Caco-2 (cell line): ENCODE measurements at regions not wholly inside any gene's neighbourhood (a gene's known extent, or its start where the extent isn't known, plus 50 kb on each side); places are given as distances from the start of the nearest gene placed in this dataset.

ENCODE experiments used
- BruUV-seq: library from RNA; stranded (reverse); fragments of 400-500 nt; replicated peaks from 2 replicates; lab custom pipeline; 2021; lab: Mats Ljungman, UMichigan
- CTCF ChIA-PET: fragments of 300-600 bp; sonication (Branson Sonifier 250); formaldehyde crosslinking; loops from one replicate; lab custom pipeline; 2022; ENCODE audit warnings: antibody characterized with exemption; lab: Charles Lee
- POLR2A ChIA-PET: fragments of 300-600 bp; sonication (Branson Sonifier 250); formaldehyde crosslinking; loops from one replicate; lab custom pipeline; 2022; ENCODE audit warnings: antibody characterized with exemption; lab: Charles Lee
- DNase-seq, 2 experiments: peaks; one replicate each; pipeline versions ENCODE4 v3.0.0 to v3.0.0-alpha.2; 2020 to 2022
- H3K27me3 ChIP-seq: replicated peaks from 2 replicates; pipeline ENCODE4 v1.6.0; 2011; ENCODE audit warnings: low read length; ENCODE audit not compliant: control insufficient read depth, insufficient read depth
- H3K36me3 ChIP-seq: 2 replicates; pipeline ENCODE4 v1.5.1; 2011; ENCODE audit warnings: low read length; ENCODE audit not compliant: control insufficient read depth, insufficient read depth
- H3K4me1 ChIP-seq: fragments of 250-450 bp; sonication (Bioruptor Pico); 2 replicates; pipeline ENCODE4 v1.5.1; 2020; ENCODE audit warnings: mild to moderate bottlenecking
- H3K4me3 ChIP-seq: 2 replicates; pipeline ENCODE4 v1.5.1; 2011; ENCODE audit warnings: low read depth, mild to moderate bottlenecking, control low read depth, low read length
- H3K9me3 ChIP-seq: fragments of 250-450 bp; sonication (Bioruptor Pico); 2 replicates; pipeline ENCODE4 v1.5.1; 2020; ENCODE audit warnings: mild to moderate bottlenecking, moderate library complexity
- H3K27ac Mint-ChIP-seq: one replicate; pipeline ENCODE4 v1.8.0; 2022; ENCODE audit warnings: mixed read lengths; ENCODE audit not compliant: unreplicated experiment
- H3K27me3 Mint-ChIP-seq: one replicate; pipeline ENCODE4 v1.8.0; 2022; ENCODE audit warnings: mixed read lengths; ENCODE audit not compliant: insufficient read depth, unreplicated experiment
- H3K36me3 Mint-ChIP-seq: one replicate; pipeline ENCODE4 v1.8.0; 2022; ENCODE audit warnings: mild to moderate bottlenecking, mixed read lengths; ENCODE audit not compliant: insufficient read depth, unreplicated experiment
- H3K4me1 Mint-ChIP-seq: one replicate; pipeline ENCODE4 v1.8.0; 2022; ENCODE audit warnings: low read depth, mixed read lengths; ENCODE audit not compliant: unreplicated experiment
- H3K4me3 Mint-ChIP-seq: one replicate; pipeline ENCODE4 v1.8.0; 2022; ENCODE audit warnings: mild to moderate bottlenecking, moderate library complexity, mixed read lengths; ENCODE audit not compliant: unreplicated experiment
- H3K9me3 Mint-ChIP-seq: one replicate; pipeline ENCODE4 v1.8.0; 2022; ENCODE audit warnings: mixed read lengths; ENCODE audit not compliant: unreplicated experiment
- intact Hi-C: fragments of 100-400 bp; cut with micrococcal nuclease; formaldehyde crosslinking; loops from one replicate; pipeline ENCODE4 v1.10.0; 2022; ENCODE audit not compliant: unreplicated experiment
- TF ChIP-seq, protein P1 (sequence below), 2 experiments: fragments of 200-600 bp in 1 of 2; IDR thresholded peaks; 1 replicate in 1 of 2; 2 replicates in 1 of 2; pipeline versions ENCODE4 v1.5.1 to v1.8.0; 2011 to 2022; ENCODE audit warnings: antibody characterized with exemption in 1 of 2, control low read depth in 1 of 2, inconsistent platforms in 1 of 2, low read depth in 1 of 2, low read length in 1 of 2, mild to moderate bottlenecking in 1 of 2, moderate library complexity in 1 of 2; ENCODE audit not compliant: insufficient read depth in 1 of 2, severe bottlenecking in 1 of 2, unreplicated experiment in 1 of 2

DNA sequence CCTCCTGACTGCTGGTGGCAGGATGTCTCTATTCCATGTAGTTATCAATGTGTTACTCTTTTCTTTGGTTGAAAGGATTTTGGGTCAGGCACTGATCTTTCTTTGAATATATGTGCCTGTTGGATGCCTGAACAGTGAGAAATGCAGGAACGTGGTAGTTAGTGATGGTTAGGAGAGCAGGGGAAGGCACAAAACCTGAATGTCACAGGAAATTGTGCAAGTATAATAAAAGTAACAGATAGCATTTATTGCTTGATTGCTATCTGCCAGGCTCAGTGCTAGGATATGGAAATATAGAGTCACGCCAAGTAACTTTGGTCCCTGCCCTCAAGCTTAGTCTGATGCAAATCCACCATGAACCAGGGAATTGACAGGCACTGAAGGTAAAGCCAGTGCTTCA is 219.8 kb upstream of the FAT1 start:
- H3K36me3 Mint-ChIP-seq, result no peaks in the 10 kb centered on the region
- H3K4me3 Mint-ChIP-seq, result no peak overlapping the region
- H3K9me3 ChIP-seq, result no peaks in the 10 kb centered on the region
- H3K36me3 ChIP-seq, result no peaks in the 10 kb centered on the region
- ChIA-PET POLR2A (no interaction called here), CTCF (no interaction called here)
- TF ChIP-seq, protein P1, sequence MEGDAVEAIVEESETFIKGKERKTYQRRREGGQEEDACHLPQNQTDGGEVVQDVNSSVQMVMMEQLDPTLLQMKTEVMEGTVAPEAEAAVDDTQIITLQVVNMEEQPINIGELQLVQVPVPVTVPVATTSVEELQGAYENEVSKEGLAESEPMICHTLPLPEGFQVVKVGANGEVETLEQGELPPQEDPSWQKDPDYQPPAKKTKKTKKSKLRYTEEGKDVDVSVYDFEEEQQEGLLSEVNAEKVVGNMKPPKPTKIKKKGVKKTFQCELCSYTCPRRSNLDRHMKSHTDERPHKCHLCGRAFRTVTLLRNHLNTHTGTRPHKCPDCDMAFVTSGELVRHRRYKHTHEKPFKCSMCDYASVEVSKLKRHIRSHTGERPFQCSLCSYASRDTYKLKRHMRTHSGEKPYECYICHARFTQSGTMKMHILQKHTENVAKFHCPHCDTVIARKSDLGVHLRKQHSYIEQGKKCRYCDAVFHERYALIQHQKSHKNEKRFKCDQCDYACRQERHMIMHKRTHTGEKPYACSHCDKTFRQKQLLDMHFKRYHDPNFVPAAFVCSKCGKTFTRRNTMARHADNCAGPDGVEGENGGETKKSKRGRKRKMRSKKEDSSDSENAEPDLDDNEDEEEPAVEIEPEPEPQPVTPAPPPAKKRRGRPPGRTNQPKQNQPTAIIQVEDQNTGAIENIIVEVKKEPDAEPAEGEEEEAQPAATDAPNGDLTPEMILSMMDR (IDR thresholded peaks at IDR 0.05; ENCODE audit: insufficient read depth in 1 of 2, low read depth in 1 of 2, low read length in 1 of 2, severe bottlenecking in 1 of 2, unreplicated experiment in 1 of 2), result no peak
- no peaks in the 10 kb centered on the region for H3K27me3 Mint-ChIP-seq
- H3K4me3 ChIP-seq, result no peak overlapping the region
- DNase-seq, result no peak
- no peaks in the 10 kb centered on the region for H3K27me3 ChIP-seq
- H3K9me3 Mint-ChIP-seq, result no peaks in the 10 kb centered on the region
- intact Hi-C loops, result no loop called here
- BruUV-seq, result no TSS peak
- H3K4me1 ChIP-seq, result no peaks in the 10 kb centered on the region
- no peak overlapping the region for H3K27ac Mint-ChIP-seq
- H3K4me1 Mint-ChIP-seq, result peaks cover 5% of the 10 kb centered on the region

DNA sequence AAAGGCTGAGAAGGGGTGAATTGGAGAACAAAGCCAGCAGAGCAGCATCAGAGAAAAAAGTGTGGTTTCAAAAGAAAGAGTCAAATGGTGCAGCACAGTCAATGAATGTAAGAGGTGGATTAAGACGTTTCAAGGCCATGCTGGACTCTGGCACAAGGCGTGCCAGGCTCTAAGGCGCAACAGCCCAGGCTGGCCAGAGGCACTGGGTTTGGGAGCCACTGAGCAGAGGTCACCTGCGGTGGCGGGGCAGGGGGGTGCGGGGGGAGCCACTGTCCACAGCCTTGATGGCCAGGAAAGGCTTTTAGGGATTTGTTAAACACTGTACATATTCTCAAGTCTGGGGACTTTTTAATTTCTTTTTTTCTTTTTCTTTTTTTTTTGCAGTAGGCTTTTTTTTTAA is 222.5 kb upstream of the FAT1 start:
- Histone ChIP-seq H3K4me1 (no peaks in the 10 kb centered on the region), H3K27me3 (no peaks in the 10 kb centered on the region), H3K4me3 (no peak overlapping the region), H3K36me3 (no peaks in the 10 kb centered on the region), H3K9me3 (no peaks in the 10 kb centered on the region)
- TF ChIP-seq, protein P1 (IDR thresholded peaks at IDR 0.05; ENCODE audit: insufficient read depth in 1 of 2, low read depth in 1 of 2, low read length in 1 of 2, severe bottlenecking in 1 of 2, unreplicated experiment in 1 of 2), result no peak
- Mint-ChIP-seq H3K4me1 (peaks cover 5% of the 10 kb centered on the region), H3K27ac (no peak overlapping the region), H3K36me3 (no peaks in the 10 kb centered on the region), H3K27me3 (peaks cover 3% of the 10 kb centered on the region), H3K9me3 (no peaks in the 10 kb centered on the region), H3K4me3 (no peak overlapping the region)
- intact Hi-C loops, result loop anchor here (1.0 kb wide), 2 partner anchors 220 to 277 kb away; no protein-coding TSS in a partner anchor
- BruUV-seq, result no TSS peak
- CTCF ChIA-PET, result interaction anchor here (0.5 to 1.4 kb wide), 2 partner anchors 220 to 801 kb away, joined by 3 read pairs; no protein-coding TSS in a partner anchor
- POLR2A ChIA-PET, result no interaction called here
- DNase-seq, result no peak

- no peaks in the 10 kb centered on the region for H3K4me1 ChIP-seq
- peaks cover 3% of the 10 kb centered on the region for H3K27me3 Mint-ChIP-seq
- no peaks in the 10 kb centered on the region for H3K9me3 Mint-ChIP-seq
- H3K36me3 Mint-ChIP-seq, result no peaks in the 10 kb centered on the region
- H3K27me3 ChIP-seq, result no peaks in the 10 kb centered on the region
- no peak overlapping the region for H3K4me3 ChIP-seq
- H3K4me3 Mint-ChIP-seq, result no peak overlapping the region
- TF ChIP-seq, protein P1 (IDR thresholded peaks at IDR 0.05; ENCODE audit: insufficient read depth in 1 of 2, low read depth in 1 of 2, low read length in 1 of 2, severe bottlenecking in 1 of 2, unreplicated experiment in 1 of 2), result peak; percentile 50 to 84
- peak; percentile 72 for DNase-seq
- CTCF ChIA-PET, result interaction anchor here (0.5 to 1.4 kb wide), 2 partner anchors 221 to 802 kb away, joined by 3 read pairs; no protein-coding TSS in a partner anchor
- POLR2A ChIA-PET, result no interaction called here
- no peaks in the 10 kb centered on the region for H3K9me3 ChIP-seq
- peaks cover 5% of the 10 kb centered on the region for H3K4me1 Mint-ChIP-seq
- no TSS peak for BruUV-seq
- H3K36me3 ChIP-seq, result no peaks in the 10 kb centered on the region
- H3K27ac Mint-ChIP-seq, result no peak overlapping the region
- intact Hi-C loops, result loop anchor here (1.0 kb wide), 2 partner anchors 220 to 277 kb away; no protein-coding TSS in a partner anchor
Measured at GRCh38 chr4:186946682-186947294, 223.1 kb upstream of the FAT1 start.
